Kidney epithelial cell (primary cell): ENCODE measurements at regions not wholly inside any gene's neighbourhood (a gene's known extent, or its start where the extent isn't known, plus 50 kb on each side); places are given as distances from the start of the nearest gene placed in this dataset.

Experiments
- DNase-seq: peaks from one replicate; pipeline ENCODE4 v3.0.0-alpha.2; 2010; ENCODE audit warnings: low read depth
- H3K27me3 ChIP-seq: 2 replicates; pipeline ENCODE4 v1.6.0; 2011; ENCODE audit warnings: low read length; ENCODE audit not compliant: control insufficient read depth, insufficient read depth
- H3K36me3 ChIP-seq: 2 replicates; pipeline ENCODE4 v1.5.1; 2011; ENCODE audit warnings: low read length; ENCODE audit not compliant: control insufficient read depth, insufficient read depth
- H3K4me3 ChIP-seq: 2 replicates; pipeline ENCODE4 v1.5.1; 2011; ENCODE audit warnings: low read depth, mild to moderate bottlenecking, control low read depth, low read length
- CTCF ChIP-seq: IDR thresholded peaks from 2 replicates; pipeline ENCODE4 v1.5.1; 2011; ENCODE audit warnings: mild to moderate bottlenecking, moderate library complexity, low read length, control low read depth, inconsistent platforms; ENCODE audit not compliant: insufficient read depth, poor library complexity, severe bottlenecking

- Histone ChIP-seq H3K4me3 (no peak overlapping the region), H3K36me3 (no peaks in the 10 kb centered on the region), H3K27me3 (no peaks in the 10 kb centered on the region)
- no peak for TF ChIP-seq CTCF
- no peak for DNase-seq
Measured at GRCh38 chr2:64317707-64318475, 136.1 kb upstream of the LGALSL start.

- no peaks in the 10 kb centered on the region for H3K36me3 ChIP-seq
- DNase-seq: no peak
- TF ChIP-seq CTCF: no peak
- H3K27me3 ChIP-seq: no peaks in the 10 kb centered on the region
- no peak overlapping the region for H3K4me3 ChIP-seq
Measured at GRCh38 chr2:64318476-64318748, 135.6 kb upstream of the LGALSL start.

GRCh38 chr2:64319896-64320295 is 134.1 kb upstream of the LGALSL start:
- no peak for TF ChIP-seq CTCF
- no peaks in the 10 kb centered on the region for H3K27me3 ChIP-seq
- no peak for DNase-seq
- no peak overlapping the region for H3K4me3 ChIP-seq
- H3K36me3 ChIP-seq: no peaks in the 10 kb centered on the region

- no peak for TF ChIP-seq CTCF
- no peaks in the 10 kb centered on the region for H3K27me3 ChIP-seq
- H3K4me3 ChIP-seq: no peak overlapping the region
- no peaks in the 10 kb centered on the region for H3K36me3 ChIP-seq
- no peak for DNase-seq
Measured at GRCh38 chr2:64322433-64322832, 131.5 kb upstream of the LGALSL start.

GRCh38 chr2:64323197-64323596 is 130.8 kb upstream of the LGALSL start:
- no peaks in the 10 kb centered on the region for H3K36me3 ChIP-seq
- H3K4me3 ChIP-seq: no peak overlapping the region
- no peak for DNase-seq
- TF ChIP-seq CTCF: no peak
- H3K27me3 ChIP-seq: no peaks in the 10 kb centered on the region

GRCh38 chr2:64324746-64325410 is 129.1 kb upstream of the LGALSL start:
- no peak for DNase-seq
- no peaks in the 10 kb centered on the region for H3K27me3 ChIP-seq
- no peak for TF ChIP-seq CTCF
- H3K36me3 ChIP-seq: no peaks in the 10 kb centered on the region
- no peak overlapping the region for H3K4me3 ChIP-seq
